Putamen (tissue), 1 donor: ENCODE measurements at regions not wholly inside any gene's neighbourhood (a gene's known extent, or its start where the extent isn't known, plus 50 kb on each side); places are given as distances from the start of the nearest gene placed in this dataset.

Experiments used
- DNase-seq: peaks from one replicate; pipeline ENCODE4 v3.0.0-alpha.2; 2016; ENCODE audit warnings: low spot score

DNA sequence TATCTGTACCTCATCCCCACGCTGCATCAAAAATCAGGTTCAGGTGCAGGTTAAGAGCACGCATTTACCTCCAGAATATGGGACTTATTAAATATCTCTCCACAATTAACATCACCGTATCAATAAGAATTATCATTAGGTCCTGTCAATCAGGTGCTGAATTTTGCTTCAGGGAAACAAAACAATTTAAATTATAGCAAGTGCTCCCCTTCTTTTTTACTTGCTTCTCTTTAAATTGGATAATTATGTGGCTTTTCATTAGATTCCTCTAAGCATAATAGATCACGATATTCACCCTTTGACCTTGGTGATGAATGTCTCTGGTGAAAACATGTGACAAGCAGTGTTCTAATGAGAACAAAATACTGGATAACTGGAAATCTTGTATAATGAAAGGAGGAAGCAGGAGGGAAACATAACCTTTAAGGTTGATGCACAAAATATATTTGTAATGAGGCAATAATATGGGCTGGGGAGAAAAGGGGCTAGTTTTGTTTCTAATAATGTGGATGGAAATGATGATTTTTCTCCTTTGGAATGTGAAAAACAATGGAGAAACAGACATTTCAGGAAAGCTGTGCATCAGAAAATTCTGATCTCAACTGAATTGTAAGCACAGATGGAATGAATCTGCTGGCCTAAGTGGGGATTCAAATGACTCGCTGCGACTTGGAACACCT, 166.9 kb downstream of the SNX10 start:
- DNase-seq: no peak

DNA sequence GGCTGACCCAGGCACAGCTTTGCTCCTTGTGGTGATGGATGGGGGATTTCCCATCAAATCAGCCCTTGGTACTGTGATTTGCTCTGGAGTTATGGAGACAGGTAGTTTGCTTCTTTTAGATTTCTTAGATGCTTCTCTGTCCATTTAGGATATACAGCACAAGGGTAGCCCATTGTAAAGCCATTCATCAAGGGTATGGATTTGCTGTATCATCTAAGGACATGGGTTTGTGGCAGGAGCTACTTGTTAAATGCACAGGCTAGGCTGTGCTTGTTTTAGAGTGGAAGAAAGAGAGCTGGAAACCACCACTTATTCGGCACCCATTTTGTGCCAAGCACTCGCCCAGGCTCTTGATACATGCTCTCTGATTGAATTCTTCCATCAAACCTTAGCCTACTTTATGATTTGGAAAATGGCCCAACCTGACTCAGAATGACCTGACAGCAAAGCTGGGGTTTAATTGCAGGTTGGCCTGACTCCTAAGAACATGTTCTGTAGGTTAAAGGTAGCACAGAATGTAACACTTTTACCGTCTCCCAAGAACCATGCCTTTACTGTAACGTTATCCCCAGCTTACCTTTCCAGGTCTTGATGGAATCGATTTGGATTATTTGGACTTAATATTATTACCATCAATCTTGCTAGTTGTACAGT, 168.0 kb downstream of the SNX10 start:
- DNase-seq: no peak

DNA sequence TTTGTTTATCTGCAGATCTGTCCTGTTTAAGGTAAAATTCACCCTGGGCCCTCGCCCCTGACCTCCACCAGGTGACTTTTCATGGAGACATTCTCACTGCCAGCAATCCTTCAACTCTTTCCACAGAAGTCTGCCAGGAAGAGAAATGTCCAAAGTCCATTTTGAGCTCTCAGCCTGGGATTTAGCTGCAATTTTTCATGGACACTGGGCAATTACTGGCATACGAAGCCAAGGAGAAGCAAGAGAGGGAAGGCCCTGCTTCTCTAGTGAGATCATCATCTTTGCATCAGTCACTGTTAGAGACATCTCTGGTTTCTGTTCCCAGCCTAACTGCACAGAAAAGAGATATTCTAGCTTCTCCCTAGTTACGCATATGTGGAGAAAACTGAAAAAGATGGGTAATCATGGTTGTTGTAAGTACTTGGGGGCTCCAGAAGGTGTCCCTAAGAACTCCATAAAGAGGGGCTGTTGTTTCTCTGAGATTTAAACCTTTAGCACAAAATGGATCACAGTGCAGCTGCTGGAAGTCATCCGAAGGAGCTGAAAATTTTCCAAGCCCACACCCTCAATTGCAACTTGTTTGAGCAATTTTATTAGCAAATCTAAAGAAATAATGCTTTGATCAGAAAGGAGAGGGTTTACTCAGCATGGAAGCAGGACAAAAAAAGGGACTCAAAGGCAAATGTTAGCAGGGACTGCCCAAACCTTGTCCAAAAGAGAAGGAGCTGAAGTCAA, 168.9 kb downstream of the SNX10 start:
- DNase-seq: no peak

DNA sequence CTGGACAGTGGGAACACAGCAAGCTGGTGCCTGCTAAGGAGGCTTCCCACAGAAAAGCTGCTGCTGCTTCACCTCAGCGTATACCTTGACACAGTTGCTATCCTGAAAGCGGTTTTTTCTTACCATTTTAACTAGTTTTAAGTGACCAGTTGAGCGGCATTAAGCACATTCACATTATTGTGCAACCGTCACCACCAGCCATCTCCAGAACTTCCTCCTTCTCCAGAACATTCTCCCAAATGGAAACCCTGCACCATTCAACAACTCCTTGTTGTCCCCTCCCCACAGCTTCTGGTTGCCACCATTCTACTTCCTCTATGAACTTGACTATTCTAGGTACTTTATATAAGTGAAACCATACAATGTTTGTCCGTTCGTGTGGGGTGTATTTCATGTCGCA, 169.9 kb downstream of the SNX10 start:
- DNase-seq: no peak

DNA sequence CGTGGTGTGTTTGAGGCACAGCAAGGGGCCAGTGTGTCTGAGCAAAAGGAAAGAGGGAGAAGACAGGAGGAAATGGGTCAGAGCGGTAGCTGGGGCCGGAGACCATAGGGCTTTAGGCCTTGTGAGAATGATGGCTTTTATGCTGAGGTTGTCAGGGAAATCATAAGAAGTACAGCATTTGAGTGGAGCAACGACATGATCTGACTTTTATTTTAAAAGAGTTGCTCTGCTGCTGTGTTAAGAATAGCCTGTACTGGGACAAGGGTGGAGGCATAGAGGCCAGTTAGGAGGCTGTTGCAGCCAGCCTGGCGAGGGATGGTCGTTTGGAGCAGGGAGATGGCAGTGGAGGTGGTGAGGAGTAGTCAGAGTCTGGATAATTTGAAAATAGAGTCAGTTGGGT, 174.3 kb downstream of the SNX10 start:
- no peak for DNase-seq

DNA sequence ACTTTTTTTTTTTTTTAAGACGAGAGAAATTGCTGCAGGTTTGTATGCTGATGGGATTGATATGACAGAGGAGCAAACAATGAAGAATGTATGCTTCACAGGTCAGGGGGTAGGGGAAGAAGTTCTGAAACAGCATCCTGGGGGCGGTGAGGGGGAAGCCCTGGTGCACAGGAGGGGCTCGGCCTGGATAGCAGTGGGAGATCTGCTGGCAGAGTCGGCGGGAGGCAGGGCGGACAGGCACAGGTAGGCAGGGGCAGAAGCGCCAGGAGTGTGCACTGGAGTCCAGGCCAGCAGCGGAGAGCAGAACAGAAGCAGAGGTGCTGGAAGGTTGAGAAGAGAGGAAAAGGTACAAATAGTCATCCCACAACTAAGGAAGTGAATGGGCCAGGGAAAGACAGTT, 175.4 kb downstream of the SNX10 start:
- DNase-seq: no peak

DNA sequence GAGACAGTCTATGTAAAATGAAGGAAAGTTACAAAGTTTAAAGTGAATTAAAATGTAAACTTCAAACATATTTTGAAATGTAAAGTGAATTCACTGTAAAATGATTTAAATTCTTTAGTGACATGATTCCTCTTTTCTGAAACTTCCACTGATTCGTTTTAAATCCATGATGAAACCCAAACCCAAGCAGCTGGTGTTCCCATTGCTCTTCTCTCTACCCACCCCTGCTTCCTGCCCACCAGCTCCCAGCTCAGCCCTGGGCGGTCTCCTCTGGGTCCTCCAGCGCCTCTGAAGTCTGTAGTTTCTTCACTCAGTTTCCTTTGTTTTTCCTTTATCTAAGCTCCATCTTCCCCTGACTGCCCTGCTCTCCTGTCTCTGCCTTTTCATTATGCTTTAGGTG, 175.9 kb downstream of the SNX10 start:
- no peak for DNase-seq

DNA sequence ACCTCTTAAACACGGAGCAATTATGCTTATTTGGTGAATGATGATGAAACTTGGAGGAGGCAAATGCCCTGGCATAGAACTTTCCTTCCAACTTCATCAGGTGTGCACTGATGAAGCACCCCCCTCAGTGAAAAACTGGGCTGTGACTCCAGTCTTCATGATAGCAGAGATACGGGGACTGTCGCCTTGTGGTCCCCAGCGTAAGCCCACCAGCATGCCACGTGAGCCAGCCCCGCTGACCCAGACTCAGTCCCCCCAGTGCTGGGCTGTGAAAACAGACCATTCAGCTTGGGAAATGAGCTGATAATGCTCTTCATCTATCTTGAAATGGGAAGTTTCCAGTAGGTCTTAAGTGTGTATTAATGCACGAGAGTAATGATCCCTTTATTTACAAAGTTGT, 177.0 kb downstream of the SNX10 start:
- DNase-seq: no peak

DNA sequence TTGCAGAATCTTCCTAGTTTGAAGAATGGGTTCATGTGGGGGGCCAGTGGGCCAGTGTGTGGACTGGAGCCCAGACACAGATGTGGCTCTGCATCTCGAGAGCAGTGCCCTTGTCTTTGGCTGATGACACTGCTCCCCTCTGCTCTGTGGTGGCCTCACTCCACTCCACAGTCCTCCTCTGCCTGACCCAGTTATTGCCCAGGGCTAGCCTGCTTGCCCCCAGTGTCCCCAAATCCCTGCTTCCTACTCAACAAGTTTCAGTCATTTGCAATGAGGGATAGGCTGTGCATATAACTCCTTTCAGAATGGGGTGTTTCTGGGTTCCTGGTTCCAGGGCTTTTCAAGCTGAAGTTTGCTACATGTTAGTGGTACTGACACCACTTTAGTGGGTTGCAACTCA, 177.5 kb downstream of the SNX10 start:
- DNase-seq: no peak

DNA sequence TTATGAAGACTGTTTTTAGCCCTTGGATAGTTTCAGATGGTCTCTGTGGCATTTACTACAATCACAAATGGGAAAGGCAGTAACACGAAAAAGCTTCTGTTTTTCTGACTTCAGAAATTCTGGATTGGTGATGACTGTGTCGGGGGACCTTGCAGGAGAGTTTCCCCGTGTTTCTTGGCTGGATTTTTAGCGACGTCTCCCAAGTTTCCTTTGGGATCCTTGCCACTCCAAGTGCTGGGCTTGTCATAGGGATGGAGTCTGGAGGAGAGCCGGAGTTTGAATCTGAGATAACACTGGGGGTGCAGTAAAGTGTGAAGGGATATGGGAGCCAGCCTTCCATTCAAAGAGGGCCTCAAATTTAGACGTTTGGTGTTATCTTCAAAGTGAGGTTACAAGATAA, 179.0 kb downstream of the SNX10 start:
- no peak for DNase-seq

DNA sequence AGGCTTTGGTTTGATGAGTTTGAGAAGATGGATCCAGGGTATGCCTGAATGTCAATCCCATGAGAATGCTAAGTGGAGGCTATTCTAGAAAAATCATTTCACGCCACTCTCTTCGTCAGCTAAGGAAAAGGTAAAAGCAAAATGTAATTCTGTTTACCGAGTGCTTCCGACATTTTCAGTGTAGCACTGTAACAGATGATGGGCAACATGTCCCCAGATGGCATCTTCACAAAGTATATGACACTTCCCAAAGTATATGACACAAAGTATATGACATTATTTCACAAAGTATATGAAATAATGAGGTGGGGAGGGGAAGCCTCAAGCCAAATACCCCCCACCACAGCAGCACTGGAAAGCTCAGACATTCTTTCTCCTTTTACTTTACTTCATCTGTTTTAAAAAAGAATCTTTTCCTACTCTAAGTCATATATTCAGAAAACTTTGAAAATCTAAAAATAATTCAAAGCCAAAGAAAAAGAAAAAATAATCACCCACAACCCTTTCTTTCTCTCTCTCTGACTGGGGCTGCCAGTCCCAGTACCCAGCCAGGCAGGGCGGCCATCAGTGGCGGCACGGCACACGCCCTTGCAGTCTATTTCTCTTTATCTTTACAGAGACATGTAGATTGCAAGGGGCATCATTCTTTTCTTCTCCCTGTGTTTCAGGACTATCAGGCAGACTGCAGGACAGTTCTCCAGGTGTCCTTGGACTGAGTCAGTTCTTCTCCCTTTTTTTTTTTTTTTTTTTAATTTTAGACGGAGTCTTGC, 179.8 kb downstream of the SNX10 start:
- DNase-seq: no peak

DNA sequence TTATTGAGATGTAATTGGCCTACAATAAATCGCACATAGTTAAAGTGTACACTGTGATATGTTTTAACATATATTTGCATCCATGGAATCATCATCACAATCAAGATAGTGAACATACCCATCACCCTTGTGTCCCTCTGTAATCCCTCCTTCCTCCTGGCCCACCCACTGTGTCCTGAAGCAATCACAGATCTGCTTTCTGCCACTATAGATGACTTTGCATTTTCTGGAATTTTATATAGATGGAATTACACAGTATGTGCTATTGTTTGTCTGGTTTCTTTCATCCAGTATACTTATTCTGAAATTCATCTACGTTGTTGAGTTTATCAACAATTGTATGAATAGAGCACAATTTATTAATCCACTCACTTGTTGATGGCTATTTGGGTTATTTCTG, 181.3 kb downstream of the SNX10 start:
- no peak for DNase-seq

DNA sequence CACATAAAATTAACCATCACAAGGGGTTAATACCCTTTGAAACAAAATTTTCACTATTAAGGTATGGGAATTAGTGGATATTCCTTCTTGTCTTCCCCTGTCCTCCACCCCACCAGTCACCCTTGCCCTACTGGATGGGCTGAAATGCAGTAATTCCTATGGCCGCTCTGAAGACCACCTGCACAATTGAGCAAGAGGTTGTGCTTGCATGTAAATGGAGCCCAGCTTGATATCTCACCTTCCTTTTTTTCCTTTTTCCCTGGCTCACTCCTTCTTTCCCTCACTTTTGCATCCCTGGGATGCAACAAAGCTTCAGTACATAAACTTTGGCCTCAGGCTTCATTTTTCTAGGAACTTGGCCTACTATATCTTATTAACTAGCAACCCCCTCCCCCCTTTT, 184.6 kb downstream of the SNX10 start:
- no peak for DNase-seq

DNA sequence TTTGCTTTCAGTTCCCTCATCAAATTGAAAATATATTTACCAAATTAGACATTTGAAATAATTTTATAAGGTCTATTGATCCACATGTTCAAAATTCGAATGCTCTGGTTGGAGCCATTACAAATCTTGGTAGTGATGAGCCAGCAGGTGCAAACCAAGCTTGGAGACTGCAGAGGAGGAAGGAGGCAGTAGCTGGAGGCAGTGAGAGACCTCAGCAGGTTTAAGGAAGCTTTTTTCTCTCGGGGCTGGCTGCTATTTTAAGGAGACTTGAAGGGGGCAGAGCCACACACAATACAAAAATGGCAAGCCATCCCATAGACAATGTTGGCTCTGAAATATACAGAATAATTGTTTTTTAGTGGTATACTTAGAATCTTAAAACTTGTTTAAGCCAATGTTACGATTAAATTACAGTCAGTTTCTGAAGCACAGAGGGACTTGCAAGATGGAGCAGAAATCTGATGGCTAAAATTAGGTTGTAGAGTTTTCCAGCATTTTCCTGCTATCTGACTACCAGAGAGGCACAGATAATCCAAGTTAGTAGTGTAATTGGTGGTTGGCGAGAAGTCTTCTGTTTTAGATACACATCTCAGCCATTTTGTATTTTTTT, 185.8 kb downstream of the SNX10 start:
- DNase-seq: peak; percentile 29

DNA sequence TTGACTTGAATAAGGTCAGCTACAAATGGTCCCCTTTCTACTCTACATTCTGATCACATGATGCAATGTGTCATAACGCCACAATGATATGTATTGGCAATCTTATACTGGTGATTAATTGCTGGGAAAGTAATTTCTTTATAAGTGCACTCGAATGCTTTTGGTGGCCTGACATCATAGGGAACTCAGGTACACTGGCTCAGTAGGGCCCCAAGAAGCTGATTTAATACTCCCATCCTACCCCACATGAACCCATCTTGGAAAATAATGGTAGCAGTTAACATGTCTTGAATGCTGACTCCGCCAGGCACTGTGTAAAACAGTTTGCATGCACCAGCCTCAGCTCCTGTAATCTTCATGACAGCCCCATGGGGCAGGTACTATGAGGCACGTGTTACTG, 186.9 kb downstream of the SNX10 start:
- DNase-seq: no peak

DNA sequence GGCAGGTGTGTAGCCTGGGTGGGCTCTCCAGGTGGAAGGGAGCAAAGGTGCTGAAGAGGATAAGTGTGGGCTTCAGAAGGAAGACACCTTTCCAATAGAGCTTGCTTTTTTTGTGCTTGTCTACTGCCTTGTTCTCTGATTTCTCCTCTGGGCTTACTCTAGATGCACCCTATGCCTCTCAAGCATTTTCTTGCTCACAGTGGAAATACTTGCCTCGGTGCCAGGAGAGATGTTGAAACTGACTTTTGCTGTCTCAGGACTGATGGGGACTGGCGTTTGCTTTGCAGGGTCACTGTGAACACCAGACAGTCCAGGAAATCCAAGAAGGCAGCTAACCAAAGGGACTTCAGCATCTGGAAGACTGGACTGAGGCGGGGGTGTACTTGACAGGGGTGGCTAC, 187.9 kb downstream of the SNX10 start:
- DNase-seq: no peak

DNA sequence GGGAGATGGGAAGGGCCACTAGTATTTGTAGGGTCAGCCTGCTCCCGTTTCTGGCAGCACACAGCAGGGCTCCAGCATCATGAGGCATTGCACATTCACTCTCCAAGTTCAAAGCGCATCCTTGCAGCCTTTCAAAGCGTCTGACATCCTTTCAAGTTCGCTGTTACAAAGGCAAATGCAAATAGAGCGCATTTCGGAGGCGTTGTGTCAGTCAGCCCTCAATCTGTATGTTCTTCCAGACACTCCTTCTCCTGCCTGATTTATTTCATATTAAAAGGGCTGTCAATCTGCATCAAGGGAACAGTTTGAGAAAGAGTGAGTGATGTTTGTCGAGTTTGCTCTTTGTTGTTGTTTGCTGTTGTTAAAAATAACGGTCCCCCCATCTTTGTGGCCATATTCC, 188.5 kb downstream of the SNX10 start:
- DNase-seq: peak; percentile 77

DNA sequence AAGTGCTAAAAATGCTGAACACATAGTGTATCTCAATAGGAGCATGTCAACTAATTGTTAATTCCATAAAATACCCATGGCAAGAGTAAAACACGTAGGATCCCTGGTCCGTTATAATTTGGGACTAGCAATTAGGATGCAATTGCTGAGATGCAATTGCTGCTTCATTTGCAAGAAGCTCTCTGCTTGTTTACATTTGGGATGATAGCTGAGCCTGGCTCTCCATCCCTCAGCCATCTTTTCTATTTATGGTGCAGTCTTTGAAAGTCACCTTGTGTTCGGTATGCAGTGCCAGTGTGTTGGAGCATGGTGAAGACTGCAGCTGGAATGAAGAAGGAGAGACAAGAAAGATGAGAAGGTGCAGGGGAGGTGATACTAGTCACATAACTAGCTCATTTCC, 191.3 kb downstream of the SNX10 start:
- no peak for DNase-seq

DNA sequence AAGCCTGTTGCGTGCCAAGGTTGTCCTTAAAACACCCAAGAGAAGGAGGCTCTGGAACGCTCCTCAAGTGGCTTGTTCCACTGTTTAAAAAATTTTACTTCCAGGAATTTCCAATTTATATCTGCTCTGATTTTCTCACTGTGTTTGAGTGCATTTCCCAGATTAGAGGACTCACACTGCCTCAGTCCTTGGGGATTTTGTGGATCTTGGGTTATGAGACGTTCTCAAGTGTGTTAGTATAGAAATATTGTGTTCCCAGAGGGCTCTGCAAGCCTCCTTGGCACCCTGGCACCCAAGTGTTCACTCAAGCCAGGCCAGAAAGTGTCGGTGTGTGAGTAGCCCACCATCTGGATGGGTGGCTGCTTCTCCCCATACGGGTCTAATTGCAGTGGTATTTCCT, 192.2 kb downstream of the SNX10 start:
- no peak for DNase-seq

DNA sequence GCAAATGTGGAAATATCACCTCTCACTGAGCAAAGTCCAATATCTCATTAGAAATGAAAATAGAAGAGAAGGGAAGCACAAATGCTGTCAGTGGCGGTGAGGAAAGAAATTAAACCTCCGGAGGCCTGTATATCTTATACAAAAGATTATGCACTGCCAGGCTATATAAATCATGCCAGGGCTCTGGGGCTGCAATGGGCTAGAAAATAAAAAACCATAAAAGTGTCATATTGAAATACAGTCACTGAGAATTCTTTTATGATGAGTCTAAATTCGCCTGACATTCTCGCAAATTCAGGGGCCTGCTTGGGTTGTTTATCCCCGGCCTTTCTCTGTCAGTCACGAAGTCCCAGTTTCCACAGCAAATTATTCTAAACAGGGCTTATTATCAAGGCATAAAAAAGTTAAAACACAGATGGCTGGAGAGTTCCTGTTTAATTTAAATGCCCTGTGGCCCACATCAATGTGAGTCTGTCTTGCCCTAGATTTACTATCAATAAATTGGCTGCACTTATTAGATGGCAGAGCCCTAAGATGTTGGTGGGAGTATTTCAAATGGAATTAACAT, 193.8 kb downstream of the SNX10 start:
- DNase-seq: no peak

DNA sequence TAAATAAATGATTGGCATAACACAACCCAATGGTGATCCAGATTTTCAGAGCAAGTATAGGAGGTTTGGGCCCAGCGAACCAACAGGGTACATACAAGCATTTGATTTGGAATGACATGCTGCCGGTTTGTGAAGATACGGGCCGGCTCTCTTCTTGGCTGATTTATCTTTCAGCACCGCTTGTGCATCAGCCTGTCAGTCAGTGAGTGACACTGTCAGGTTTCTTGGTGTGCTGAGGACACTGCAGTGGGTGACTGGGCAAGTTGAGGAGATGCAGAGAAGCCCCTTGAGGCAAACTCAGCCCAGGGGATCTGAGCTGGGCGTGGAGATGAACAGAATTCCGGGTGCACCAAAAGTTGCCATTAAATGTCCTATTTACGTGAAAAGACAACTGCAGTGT, 194.5 kb downstream of the SNX10 start:
- DNase-seq: no peak
